ENCODE measurements at regions not wholly inside any gene's neighbourhood (a gene's known extent, or its start where the extent isn't known, plus 50 kb on each side); places are given as distances from the start of the nearest gene placed in this dataset.
"Not testable (repeated sequence)": the region's sequence is repeated elsewhere in the genome, so short reads cannot be mapped to it uniquely, and the experiment has no call there.

DNA sequence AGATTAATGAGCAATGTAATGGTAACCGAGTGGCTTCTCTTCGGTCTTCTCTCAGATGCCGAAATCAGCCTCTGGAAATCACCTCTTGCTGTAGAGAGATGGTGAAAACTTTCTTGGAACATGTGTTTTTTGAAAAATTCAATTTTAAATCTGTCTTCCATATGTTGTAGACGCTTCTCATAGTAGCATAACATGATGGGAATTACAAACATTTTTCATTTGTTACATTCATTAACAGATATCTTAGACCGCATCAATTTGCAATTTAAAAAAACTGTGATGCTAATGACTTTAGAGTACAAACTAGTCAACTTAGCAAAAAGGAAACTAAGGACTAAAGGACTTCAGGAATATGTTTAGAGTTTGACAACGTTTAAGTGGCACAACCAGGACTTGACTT, 275.2 kb downstream of the ASXL3 start:
- DNase-seq = no peak

DNA sequence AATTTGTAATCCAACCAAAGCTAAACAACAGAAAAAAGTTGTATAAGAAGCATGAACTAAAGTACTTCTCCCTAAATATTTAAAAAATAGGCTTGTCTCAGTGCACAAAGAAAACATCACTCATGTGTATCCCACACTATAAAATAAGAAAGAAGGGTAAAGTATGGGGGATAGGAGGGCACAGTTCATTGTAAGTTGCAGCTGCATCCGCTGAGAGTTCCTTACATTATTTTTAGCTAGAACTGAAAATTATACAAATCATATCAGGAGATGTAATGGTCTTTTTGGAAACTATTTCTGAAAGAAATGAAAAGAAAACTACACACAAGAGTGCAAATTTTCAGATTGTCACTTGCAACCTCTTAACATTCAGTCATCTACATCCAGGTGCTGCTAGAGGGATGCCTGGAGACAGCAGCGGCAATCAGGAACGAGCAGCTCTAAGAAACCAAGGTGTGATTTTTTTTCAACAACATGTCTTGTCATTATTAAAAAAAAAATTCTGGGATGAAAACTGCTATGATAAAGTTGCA, 273.6 kb downstream of the ASXL3 start:
- no peak for DNase-seq

DNA sequence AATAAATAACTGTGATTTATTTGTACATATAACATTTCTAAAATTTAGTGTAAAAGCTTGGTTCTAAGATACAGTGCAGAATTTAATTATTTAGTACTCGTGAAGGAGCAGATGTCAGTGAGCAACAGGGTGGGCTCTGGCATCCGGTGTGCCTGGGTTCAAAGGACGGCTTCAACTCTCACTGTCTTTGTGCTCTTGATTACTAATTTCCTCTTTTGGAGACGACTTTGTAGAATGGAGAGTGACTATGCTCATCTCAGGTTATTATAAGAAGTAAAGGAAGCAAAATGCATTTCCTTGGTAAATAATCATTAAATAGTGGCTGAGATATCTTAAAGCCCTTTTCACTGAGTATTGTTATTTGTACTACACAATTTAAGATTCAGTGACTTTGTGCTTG, 271.7 kb downstream of the ASXL3 start:
- no peak for DNase-seq

DNA sequence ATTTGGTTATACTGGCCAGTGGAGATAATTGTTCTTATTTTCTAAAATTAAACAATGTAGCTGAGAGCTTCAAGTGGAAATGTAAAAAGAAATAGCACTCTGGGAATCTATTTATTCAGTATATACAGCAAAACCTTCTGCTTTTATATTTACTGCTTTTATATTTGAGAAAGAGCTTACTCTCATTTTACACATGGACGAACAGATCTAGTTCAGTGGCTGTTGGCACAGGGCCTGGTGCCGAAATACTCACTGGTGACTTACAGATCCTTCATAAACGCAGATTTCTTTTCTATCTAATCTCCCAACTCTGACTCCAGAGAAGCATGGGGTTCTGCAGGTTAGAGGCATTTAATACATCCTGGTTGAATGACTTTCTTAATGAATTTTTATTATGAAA, 266.2 kb downstream of the ASXL3 start:
- no peak for DNase-seq

DNA sequence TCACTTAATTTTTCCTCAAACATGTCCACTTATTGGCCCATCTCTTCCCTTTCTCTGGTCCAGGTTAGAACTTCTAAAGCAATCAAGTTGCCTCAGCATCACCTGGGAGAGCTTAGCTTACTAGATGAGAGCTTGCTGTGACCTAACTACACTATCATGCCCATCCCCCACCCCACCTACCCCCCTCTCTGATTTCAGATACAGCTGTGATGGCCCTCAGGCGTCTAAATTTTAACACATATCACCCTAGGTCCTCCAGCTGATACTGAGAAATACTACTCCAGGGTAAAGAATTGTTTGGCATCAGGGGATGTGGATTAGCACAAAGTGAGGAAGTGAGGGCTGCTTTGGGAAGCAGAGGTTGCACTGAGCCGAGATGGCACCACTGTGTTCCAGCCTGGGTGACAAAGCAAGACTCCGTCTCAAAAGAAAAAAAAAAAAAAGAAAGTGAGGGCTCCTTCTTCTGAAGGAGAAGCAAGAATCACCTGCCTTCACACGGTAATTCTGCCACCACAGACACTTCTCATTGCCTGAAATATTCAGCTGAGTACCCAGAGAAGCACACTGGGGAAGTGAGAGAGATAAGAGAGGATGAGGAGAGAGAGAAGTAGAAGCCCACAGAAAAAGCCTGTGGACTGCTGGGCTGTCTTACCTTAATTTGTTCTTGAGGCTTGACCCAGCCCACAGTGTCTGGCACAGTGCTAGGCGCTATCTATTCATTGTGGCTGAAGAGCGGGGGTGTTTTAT, 263.4 kb downstream of the ASXL3 start:
- no peak for DNase-seq

DNA sequence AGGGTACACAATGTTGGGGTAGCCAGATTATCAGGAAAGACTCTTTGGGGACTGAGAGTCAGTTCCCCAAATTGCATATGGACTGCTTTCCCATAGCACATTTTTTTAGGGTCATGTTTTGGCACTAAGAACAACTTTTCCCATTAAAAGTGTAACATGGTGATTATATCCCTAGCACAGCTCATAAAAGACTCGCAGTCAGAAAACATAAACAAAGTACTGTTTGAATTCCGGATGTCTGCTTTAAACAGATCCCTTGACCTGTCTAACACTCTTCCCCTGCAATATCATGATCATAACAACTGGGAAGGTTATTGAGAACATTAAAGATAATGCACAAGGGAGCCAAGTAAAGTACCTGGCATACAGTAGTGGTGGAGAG, 262.2 kb downstream of the ASXL3 start:
- no peak for DNase-seq

DNA sequence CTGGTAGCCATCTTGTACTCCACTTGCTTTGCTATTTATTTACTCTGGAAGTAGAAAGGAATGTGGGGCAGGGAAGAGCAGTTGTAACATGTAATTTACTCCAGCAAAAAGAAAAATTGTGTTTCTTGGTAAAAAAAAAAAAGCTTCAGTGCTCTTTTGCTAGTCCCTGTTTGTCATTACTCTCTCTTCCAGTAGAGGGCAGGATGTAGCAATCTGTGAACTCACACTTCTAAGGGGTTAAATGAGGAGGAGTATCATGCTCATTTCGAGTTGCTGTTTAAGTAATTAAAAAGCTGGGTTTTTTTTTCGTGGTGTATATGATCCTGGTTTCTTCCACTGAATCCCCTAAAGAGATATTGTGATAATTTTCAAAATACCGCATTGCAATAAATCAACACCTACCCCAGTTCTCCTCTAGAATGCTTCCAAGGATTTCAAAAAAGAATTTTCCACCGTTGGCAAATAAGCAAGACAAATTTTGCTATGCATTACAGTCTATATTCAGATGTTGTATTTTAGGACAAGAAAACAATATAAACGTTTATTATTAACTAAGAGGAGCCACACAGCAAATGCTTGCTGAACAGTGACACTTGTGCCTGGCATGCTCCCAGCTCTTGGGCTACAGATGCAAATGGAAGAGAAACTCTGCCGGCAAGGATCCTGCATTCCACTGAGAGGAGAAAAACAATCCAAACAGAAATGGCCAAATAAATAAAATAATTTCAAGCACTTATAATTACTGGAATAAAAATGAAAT, 261.6 kb downstream of the ASXL3 start:
- peak; percentile 51 for DNase-seq

DNA sequence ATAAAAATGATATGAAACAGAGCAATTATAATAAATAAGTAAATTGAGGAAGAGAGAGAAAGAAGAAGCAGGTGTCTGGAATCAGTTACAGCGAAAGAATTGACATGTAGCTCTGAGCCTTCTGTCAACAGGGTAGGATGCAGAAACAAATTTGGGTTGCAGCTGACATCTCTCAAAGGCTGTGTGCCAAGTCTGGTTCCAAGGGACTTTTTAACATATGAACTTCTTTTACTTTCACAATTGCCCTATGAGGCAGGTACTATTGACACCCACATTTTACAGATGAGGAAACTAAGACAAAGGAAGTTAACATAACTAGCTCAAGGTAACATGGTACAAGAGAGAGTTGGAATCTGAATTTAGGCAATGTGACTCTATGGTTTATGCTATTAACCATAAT, 260.0 kb downstream of the ASXL3 start:
- DNase-seq = no peak

DNA sequence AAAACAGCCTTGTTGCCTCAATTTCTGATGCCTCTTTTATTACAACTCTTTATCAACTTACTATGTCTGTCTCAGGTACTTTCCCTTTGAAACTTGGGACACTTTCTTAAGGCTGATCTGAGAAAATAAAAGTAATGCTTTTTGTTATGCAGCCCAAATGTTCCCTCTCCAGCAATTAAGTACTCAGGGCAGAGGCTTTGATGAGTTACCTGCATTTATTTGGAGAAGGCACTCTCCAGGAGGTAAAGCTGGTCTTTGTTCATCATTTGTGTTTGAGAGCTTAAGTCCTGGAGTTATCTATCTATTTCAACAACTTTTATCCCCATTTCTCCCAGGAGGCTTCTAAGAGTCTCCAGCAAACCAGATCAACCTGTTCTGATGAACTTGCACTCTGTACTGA, 259.2 kb downstream of the ASXL3 start:
- no peak for DNase-seq

DNA sequence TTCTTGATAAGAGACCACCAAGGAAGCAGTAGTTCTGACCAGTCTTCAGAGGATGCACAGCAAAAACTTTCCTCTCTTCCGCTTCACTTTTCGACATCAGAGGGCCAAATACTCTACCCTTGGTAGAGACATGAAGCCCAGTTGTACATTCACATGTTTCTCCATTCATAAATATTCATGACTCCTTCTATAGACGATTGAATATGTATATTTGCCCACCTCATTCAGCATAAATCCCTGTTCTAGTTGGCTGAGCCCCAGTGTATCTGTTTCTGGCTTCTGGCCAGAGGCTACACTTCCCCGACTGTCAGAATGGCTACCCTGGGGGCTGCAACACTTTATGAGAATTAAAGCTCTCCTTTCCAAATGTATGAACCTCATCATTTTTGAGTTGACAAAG, 258.5 kb downstream of the ASXL3 start:
- DNase-seq = no peak

DNA sequence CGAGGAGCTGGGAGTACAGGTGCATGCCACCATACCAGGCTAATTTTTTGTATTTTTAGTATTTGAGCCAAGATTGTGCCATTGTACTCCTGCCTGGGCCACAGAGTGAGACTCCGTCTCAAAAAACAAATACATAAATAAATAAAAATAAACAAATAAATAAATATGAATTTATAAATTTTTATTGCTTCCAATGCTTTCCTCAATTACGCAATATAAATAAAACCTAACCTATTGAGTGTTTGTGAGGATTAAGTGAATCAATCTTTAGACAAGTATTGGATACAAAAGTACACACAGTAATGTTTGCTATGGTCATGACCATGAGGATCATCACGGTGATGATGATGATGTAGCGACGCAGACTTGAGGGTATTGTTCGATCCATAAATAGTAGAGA, 257.4 kb downstream of the ASXL3 start:
- DNase-seq = no peak

DNA sequence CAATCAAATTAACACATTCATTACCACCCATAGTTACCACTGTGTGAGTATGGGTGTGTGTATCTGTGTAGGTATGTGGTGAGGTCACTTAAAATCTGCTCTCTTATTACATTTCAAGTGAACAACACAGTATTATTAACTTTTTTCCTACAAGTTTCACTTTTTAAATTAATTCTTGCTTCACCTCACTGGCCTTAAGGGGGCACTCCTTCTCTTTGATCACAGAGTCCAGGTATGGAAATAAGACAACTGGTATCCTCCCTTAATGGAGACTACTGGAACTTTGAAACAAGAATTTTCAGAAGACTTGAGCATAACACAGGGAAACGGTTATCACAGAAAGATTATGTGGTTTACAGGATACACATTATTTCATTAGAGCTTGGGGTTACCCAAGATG, 255.8 kb downstream of the ASXL3 start:
- no peak for DNase-seq

DNA sequence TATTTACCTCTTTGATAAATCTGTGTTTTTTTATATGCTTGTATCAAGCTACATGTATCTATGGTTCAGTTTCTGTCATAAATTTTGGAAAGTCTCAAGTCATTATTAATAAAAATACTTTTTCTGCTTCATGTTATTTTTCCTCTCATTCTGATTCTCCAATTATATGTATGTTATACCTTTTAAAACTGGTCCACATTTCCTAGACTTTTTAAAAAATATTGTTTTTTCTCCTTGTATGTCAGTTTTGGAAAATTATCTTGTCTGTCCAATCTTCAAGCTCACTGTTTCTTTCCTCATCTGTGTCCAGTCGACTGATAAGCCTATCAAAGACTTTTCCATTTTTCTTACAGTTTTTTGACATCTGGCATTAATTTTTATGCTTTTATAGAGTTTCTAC, 253.4 kb downstream of the ASXL3 start:
- DNase-seq = no peak

DNA sequence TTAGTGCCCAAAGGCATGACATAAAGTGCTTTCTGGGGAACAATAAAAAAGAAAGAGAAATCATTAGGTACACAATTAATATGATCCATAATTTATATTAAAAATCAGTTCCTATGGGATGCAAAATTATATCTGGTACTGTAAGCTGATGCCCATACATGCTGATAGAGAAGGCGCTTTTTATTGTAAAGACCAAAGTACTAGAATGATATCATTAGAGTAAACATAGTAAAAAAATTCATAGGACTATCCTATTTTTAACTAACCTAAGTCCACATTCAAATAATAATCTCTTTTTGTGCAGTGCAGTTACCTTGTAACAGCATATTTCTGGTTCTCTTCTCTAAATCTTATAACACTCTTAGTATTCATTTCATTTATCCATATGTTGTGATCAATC, 252.2 kb downstream of the ASXL3 start:
- DNase-seq = no peak

DNA sequence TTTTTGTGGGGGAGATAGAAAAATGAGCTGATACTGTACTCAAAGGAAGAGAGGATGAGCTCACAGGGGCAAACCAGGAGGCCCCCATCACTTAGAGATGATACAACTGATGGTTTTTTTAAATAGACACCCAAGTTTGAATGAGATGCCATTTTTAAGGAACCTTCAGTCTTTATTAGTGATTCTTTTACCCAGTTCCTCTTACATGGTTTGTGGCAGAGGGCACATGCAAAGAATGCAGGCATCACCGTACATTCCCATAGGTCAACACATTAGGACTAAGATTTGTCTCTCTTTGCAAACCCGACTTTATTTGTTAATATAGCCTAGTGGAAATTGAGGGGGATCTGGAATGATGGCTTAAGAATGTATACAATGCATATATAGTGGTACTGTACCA, 250.9 kb downstream of the ASXL3 start:
- no peak for DNase-seq

DNA sequence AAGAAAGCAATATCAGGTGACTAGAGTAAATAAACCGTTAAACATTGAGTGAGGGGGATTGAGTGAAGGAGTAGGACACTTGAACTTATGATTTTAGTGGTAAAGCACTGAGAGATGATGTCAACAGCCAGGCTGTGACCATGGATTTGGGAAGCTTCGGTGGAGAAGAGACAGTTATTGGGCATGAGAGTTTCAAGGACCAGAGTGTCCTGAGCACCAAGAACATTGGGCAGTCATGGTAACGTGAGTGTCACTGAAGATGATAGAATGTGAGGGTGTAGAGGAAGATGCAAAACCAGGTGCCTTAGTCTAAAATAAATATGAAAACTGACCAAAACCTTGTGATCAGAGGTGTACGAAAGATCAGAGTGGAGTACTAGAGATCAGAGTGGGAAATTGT, 248.1 kb downstream of the ASXL3 start:
- DNase-seq = no peak

DNA sequence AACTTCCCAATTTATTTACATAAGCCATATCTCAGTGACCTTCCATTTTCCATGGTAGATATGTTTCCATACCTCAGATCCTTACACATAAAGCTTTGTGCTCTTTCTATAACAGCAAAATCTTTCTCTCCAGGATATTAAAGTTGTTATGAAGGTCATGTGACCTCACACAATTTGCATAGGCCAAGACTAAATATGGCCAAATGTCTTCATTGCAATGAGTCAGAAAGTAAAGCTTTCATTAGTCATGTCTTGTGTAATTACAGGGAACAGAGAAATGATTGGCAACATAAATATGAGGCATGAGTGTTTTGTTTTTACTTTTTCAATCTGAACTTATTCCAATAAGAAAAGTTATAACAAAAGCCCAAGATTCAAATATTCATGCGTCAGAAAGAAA, 243.5 kb downstream of the ASXL3 start:
- DNase-seq = no peak

DNA sequence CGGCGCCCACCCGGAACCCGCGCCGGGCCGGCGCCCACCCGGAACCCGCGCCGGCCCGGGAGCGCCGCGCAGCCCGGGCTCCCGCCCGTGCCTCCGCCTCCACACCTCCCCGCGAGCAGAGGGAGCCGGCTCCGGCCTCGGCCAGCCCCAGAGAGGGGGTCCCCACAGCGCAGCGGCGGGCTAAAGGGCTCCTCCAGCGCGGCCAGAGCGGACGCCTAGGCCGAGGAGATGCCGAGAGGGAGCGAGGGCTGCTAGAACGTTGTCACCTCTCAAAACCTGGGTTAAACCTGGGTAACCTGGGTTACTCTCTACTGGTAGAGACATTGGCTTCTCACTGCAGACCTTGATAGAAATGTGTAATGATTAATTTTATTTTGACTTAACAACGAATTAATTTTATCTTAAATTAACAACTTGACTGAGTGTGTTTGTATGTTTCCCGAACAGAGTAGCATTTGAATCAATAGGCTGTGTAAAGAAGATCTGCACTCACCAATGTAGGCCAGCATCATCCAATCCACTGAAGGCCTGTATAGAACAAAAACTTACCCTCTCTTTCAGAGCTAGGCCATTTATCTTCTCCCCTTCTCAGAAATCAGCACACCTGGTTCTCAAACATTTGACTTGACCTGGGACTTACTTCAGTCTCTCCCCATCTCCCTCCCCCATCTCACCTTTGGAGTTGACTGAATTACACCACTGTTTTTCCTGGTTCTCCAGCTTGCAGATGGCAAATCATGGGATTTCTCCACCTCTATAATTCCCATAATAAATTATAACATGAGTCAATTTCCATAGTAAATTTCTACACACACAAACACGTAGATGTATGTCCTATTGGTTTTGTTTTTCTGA, 242.7 kb downstream of the ASXL3 start:
- no peak for DNase-seq

DNA sequence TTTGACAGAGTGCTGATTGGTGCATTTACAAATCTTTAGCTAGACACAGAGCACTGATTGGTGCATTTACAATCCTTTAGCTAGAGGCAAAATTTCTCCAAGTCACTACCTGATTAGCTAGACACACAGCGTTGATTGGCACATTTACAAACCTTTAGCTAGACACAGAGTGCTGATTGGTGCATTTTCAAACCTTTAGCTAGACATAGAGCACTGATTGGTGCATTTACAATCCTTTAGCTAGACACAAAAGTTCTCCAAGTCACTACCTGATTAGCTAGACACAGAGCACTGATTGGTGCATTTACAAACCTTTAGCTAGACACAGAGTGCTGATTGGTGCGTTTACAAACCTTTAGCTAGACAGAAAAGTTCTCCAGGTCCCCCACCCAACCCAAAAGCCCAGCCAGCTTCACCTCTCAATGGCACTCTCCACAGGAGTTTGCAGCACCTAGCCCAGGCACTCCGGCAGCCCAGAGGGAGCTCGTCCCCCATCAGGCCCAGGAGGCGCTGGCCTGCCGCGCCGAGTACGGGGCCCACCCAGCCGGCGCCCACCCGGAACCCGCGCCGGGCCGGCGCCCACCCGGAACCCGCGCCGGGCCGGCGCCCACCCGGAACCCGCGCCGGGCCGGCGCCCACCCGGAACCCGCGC, 241.8 kb downstream of the ASXL3 start:
- not testable (repeated sequence) for DNase-seq

DNA sequence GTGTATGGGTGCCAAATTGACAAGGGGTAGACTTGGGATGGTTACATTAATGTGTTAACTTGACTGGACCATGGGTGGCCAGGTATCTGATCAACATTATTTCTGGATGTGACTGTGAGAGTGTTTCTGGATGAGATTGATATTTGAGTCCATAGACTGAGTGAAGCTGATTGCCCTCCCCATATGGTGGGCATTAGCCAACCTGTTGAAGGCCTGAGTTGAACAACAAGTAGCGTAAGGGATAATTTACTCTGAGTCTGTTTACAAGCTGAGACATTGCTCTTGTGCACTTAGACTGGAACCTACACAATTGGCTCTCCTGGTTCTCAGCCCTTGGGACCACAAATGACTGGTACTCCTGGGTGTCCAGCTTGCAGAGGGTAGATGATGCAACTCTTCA, 240.1 kb downstream of the ASXL3 start:
- DNase-seq = no peak

DNA sequence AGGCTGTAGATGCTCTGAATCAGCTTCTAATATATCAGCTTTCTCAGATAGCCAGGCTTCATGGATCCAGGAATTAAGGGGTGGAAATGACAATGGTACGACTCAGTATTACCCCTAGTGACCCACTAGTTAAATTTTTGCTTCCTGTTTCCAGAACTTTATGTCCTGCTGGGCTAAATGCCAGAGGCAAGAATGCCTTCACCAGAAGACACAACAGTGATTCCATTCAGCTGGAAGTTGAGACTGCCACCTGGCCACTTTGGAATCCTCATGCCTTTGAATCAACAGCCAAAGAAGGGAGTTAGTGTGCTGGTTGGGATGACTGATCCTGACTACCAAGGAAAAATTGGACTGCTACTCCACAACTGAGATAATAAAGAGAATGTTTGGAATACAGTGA, 239.1 kb downstream of the ASXL3 start:
- DNase-seq = no peak

DNA sequence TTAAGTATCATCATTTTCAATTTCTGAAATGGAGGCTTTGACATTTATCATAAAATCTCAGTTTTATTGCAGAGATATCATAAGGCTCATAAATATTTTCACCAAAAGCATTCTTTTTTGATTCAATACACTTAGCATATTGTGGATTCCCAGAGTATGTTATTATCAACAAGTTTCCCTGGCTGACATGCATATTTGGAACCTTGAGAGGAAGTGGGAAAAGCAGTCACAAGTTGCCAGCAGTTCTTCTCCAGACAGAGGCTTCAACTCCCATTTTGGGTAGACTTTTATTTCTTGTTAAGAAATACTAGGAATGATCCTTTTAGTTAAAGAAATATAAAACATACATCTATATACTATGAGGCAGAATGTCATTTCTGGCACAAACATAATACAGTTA, 236.5 kb downstream of the ASXL3 start:
- DNase-seq = no peak

DNA sequence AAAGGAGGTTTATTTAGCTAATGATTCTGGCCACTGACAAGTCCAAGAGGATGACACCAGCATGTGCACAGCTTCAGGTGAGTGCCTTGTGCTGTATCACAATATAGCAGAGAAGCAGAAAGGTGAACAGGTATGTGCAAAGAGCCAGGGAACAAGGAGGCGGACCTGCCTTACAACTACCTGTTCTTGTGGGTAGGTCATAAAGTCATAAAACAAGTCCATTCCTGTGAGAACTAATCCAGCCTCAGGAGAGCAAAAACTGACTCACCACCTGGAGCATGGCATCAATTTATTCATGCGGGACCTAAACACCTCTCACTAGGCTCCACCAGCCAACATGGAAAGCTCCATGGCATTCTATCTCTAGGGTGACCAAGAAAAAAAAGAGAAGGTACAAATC, 234.2 kb downstream of the ASXL3 start:
- DNase-seq = no peak
